HepG2 (cell line): ENCODE measurements at regions not wholly inside any gene's neighbourhood (a gene's known extent, or its start where the extent isn't known, plus 50 kb on each side); places are given as distances from the start of the nearest gene placed in this dataset.
A peak's percentile ranks its signal among the peaks of the same experiment; 100 is the strongest.

ENCODE experiments used
- ATAC-seq: fragments of 200-7000 bp; cut with Tn5 transposase; 3 replicates; pipeline ENCODE4 v1.9.1; 2020; ENCODE audit warnings: mild to moderate bottlenecking, moderate library complexity
- BruUV-seq: library from RNA; stranded (reverse); fragments of 400-500 nt; replicated peaks from 2 replicates; lab custom pipeline; 2021; lab: Mats Ljungman, UMichigan
- CTCF ChIA-PET: fragments of 300-600 bp; formaldehyde crosslinking; extraction: SDS; loops from one replicate; lab custom pipeline; 2021; ENCODE audit warnings: low total read pairs, inconsistent platforms, low intra/inter-chr PET ratio; lab: Yijun Ruan, JAX
- POLR2A ChIA-PET: fragments of 350-600 bp; sonication (Branson Sonifier 250); formaldehyde crosslinking; loops from one replicate; lab custom pipeline; 2020; ENCODE audit warnings: antibody characterized with exemption, inconsistent platforms; lab: Yijun Ruan, JAX
- DNase-seq: peaks from one replicate; pipeline ENCODE4 v3.0.0-alpha.2; 2015; ENCODE audit warnings: low spot score
- FAIRE-seq: peaks from 3 replicates; lab custom pipeline; 2011; peaks lifted over from hg19 to GRCh38; lab: Jason Lieb, UNC
- H2AFZ ChIP-seq: one replicate; pipeline ENCODE4 v1.6.1; 2011; ENCODE audit warnings: low read length, inconsistent platforms
- H3K27ac ChIP-seq: fragments of 300-600 bp; 3 replicates; pipeline ENCODE4 v1.8.0; 2011; ENCODE audit warnings: mixed run types, mild to moderate bottlenecking, mixed read lengths, low read length, inconsistent platforms; ENCODE audit not compliant: insufficient read depth; ENCODE audit errors: extremely low read length
- H3K27me3 ChIP-seq, 2 experiments: fragments of 200-600 bp in 1 of 2; 2 replicates in 1 of 2; 3 replicates in 1 of 2; pipeline versions ENCODE4 v1.6.0 to v1.8.0; 2011; ENCODE audit warnings: low read length in 2 of 2, mild to moderate bottlenecking in 2 of 2, moderate library complexity in 2 of 2, inconsistent platforms in 1 of 2; ENCODE audit not compliant: insufficient read depth in 2 of 2, control insufficient read depth in 1 of 2
- H3K36me3 ChIP-seq, 2 experiments: fragments of 200-600 bp in 1 of 2; replicated peaks in 1 of 2; 2 replicates in 1 of 2; 3 replicates in 1 of 2; pipeline versions ENCODE4 v1.5.1 to v1.8.0; 2011; ENCODE audit warnings: low read length in 2 of 2, inconsistent platforms in 1 of 2; ENCODE audit not compliant: insufficient read depth in 2 of 2, control insufficient read depth in 1 of 2
- H3K4me1 ChIP-seq: 2 replicates; pipeline ENCODE4 v1.5.1; 2012; ENCODE audit warnings: low read length, inconsistent platforms; ENCODE audit not compliant: insufficient read depth
- H3K4me2 ChIP-seq: 2 replicates; pipeline ENCODE4 v1.6.0; 2011; ENCODE audit warnings: low read depth, low read length, inconsistent platforms
- H3K4me3 ChIP-seq, 3 experiments: fragments of 200-600 bp in 1 of 3; sonication (generic), shearing (Covaris generic) in 1 of 3; replicated peaks in 1 of 3; 2 replicates each; pipeline ENCODE4 v1.5.1; 2011 to 2016; ENCODE audit warnings: low read length in 3 of 3, inconsistent platforms in 2 of 3, low read depth in 2 of 3, mild to moderate bottlenecking in 2 of 3, control low read depth in 1 of 3, mixed read lengths in 1 of 3; ENCODE audit not compliant: insufficient read depth in 1 of 3
- H3K79me2 ChIP-seq: one replicate; pipeline ENCODE4 v1.6.1; 2011; ENCODE audit warnings: low read length, inconsistent platforms; ENCODE audit not compliant: insufficient read depth
- H3K9ac ChIP-seq: 2 replicates; pipeline ENCODE4 v1.6.0; 2011; ENCODE audit warnings: mild to moderate bottlenecking, low read depth, low read length, inconsistent platforms; ENCODE audit not compliant: insufficient read depth
- H3K9me3 ChIP-seq: 2 replicates; pipeline ENCODE4 v1.5.1; 2012; ENCODE audit warnings: mild to moderate bottlenecking, low read length
- H4K20me1 ChIP-seq: 2 replicates; pipeline ENCODE4 v1.6.0; 2011; ENCODE audit warnings: inconsistent platforms, mild to moderate bottlenecking, low read length, moderate library complexity; ENCODE audit not compliant: insufficient read depth
- CAMTA2 ChIP-seq: sonication (generic); formaldehyde crosslinking; IDR thresholded peaks from 2 replicates; pipeline ENCODE4 v1.4.0; 2020; ENCODE audit warnings: mild to moderate bottlenecking, missing genetic modification reagents, borderline replicate concordance
- E2F2 ChIP-seq: sonication (generic); formaldehyde crosslinking; IDR thresholded peaks from 2 replicates; pipeline ENCODE4 v1.4.0; 2020; ENCODE audit warnings: missing genetic modification reagents, borderline replicate concordance
- ELF1 ChIP-seq: sonication (generic); formaldehyde crosslinking; IDR thresholded peaks from 2 replicates; pipeline ENCODE4 v1.4.0; 2020; ENCODE audit warnings: missing genetic modification reagents
- HOXD1 ChIP-seq: sonication (generic); formaldehyde crosslinking; IDR thresholded peaks from 2 replicates; pipeline ENCODE4 v1.5.0; 2020; ENCODE audit warnings: missing genetic modification reagents
- MTF2 ChIP-seq: sonication (generic); formaldehyde crosslinking; IDR thresholded peaks from 2 replicates; pipeline ENCODE4 v1.5.0; 2020; ENCODE audit warnings: missing genetic modification reagents, borderline replicate concordance
- NCOA5 ChIP-seq: sonication (generic); formaldehyde crosslinking; IDR thresholded peaks from 2 replicates; pipeline ENCODE4 v1.4.0; 2020; ENCODE audit warnings: missing genetic modification reagents
- NFIC ChIP-seq: IDR thresholded peaks from 2 replicates; pipeline ENCODE4 v1.6.1; 2012; ENCODE audit warnings: mild to moderate bottlenecking, low read length, inconsistent platforms
- NR2F6 ChIP-seq, 2 experiments: IDR thresholded peaks; 2 replicates each; pipeline ENCODE4 v1.6.1; 2016; ENCODE audit warnings: antibody characterized with exemption in 1 of 2, mild to moderate bottlenecking in 1 of 2
- POLR2AphosphoS2 ChIP-seq: IDR thresholded peaks from 2 replicates; pipeline ENCODE4 v1.6.1; 2011; ENCODE audit warnings: low read depth, low read length, improper control_type of control experiment
- STAG1 ChIP-seq: sonication (generic); formaldehyde crosslinking; IDR thresholded peaks from 2 replicates; pipeline ENCODE4 v1.4.0; 2020; ENCODE audit warnings: missing genetic modification reagents
- TCF7L2 ChIP-seq: IDR thresholded peaks from 2 replicates; pipeline ENCODE4 v1.6.1; 2011; ENCODE audit warnings: mild to moderate bottlenecking, low read depth, low read length, moderate library complexity
- TEAD2 ChIP-seq: sonication (generic); formaldehyde crosslinking; IDR thresholded peaks from 2 replicates; pipeline ENCODE4 v1.9.0; 2021; ENCODE audit warnings: missing genetic modification reagents
- ZFP36L2 ChIP-seq: sonication (generic); formaldehyde crosslinking; IDR thresholded peaks from 2 replicates; pipeline ENCODE4 v1.4.0; 2020; ENCODE audit warnings: missing genetic modification reagents
- ZNF280B ChIP-seq: sonication (generic); formaldehyde crosslinking; IDR thresholded peaks from 2 replicates; pipeline ENCODE4 v1.5.0; 2020; ENCODE audit warnings: missing genetic modification reagents, mild to moderate bottlenecking, borderline replicate concordance
- ZNF749 ChIP-seq: sonication (generic); formaldehyde crosslinking; IDR thresholded peaks from 2 replicates; pipeline ENCODE4 v1.8.0; 2022; ENCODE audit warnings: mild to moderate bottlenecking, missing genetic modification reagents, moderate library complexity, borderline replicate concordance
- ZSCAN29 ChIP-seq: sonication (generic); formaldehyde crosslinking; conservative IDR thresholded peaks from 2 replicates; pipeline ENCODE4 v1.4.0; 2020; ENCODE audit warnings: mild to moderate bottlenecking, missing genetic modification reagents
- WGBS: methylation state at CpG from one replicate; pipeline ENCODE4 v1.1.6; 2017; ENCODE audit warnings: low lambda C conversion rate; 5-methylcytosine and 5-hydroxymethylcytosine counted together
- in situ Hi-C: cut with HindIII; loops from 2 replicates; pipeline ENCODE4 v1.10.0; 2017; ENCODE audit warnings: low pct_unique_long_range_greater_than_20kb; ENCODE audit not compliant: extremely low pct_ligation_motif_present
- intact Hi-C: fragments of 100-400 bp; cut with micrococcal nuclease; formaldehyde crosslinking; loops from one replicate; pipeline ENCODE4 v1.10.0; 2022; ENCODE audit not compliant: unreplicated experiment
- TF ChIP-seq, protein P1 (sequence below): sonication (generic); formaldehyde crosslinking; IDR thresholded peaks from 2 replicates; pipeline ENCODE4 v1.8.0; 2022; ENCODE audit warnings: missing genetic modification reagents, mild to moderate bottlenecking, borderline replicate concordance
- TF ChIP-seq, protein P2 (sequence below): sonication (generic); formaldehyde crosslinking; IDR thresholded peaks from 2 replicates; pipeline ENCODE4 v1.5.0; 2020; ENCODE audit warnings: missing genetic modification reagents, mild to moderate bottlenecking, borderline replicate concordance

DNA sequence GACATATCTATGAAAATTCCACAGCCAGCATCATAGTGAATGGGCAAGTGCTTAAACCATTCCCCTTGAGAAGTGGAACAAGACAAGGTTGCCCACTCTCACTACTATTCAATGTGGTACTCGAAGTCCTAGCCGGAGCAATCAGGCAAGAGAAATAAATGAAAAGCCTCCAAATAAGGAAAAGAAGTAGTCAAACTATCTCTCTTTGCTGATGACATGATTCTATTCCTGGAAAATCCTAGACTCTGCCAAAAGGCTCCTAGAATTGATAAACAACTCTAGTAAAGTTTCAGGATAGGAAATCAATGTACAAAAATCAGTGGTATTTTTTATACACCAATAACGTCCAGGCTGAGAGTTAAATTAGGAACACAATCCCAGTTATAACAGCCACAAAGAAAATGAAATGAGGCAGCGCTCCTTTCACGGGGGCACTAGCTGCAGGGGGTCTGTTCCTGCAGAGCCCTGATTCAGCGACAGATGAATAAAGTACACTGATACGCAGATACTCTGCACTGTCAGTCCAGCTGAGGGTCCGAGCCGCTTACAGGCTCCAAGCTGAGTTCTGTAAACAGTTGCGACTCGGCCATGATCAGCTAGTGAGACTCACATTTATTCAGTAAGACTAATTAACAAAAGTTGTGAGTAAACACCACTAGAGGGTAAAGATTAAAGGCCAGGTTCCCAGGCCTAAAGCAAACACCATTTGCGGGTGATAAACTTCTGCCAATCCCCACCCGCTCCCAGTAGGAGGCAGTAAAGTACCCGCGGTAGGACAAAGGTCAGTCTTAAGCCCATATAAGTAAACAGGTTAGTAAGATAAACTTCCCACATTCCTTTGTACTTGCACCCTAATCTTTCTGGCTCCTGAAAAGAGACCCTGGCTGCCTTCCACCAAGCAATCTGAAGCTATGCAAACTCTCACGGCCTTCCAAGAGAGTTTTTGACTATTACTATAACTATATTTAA lies 290.6 kb upstream of the GRID2 start:
- ChIA-PET CTCF (no interaction called here), POLR2A (no interaction called here)
- no peak overlapping the region for H3K27ac ChIP-seq
- ATAC-seq (peak; percentile 91), DNase-seq (peak; percentile 35), FAIRE-seq (no peak)
- BruUV-seq = no TSS peak
- H3K4me1 ChIP-seq = peaks cover 8% of the 10 kb centered on the region
- no peaks in the 10 kb centered on the region for H3K79me2 ChIP-seq
- H4K20me1 ChIP-seq = no peaks in the 10 kb centered on the region
- peak overlapping the region; percentile 41; the same call in 1 of the 2 replicates for H3K4me2 ChIP-seq
- no peaks in the 10 kb centered on the region for H3K27me3 ChIP-seq
- H3K4me3 ChIP-seq = no peak overlapping the region
- H2AFZ ChIP-seq = no peak overlapping the region
- intact Hi-C loops (loop anchor here (1.0 kb wide), 1 partner anchor 78 kb away; no protein-coding TSS in a partner anchor), in situ Hi-C loops (no loop called here)
- no peaks in the 10 kb centered on the region for H3K9me3 ChIP-seq
- H3K36me3 ChIP-seq = no peaks in the 10 kb centered on the region
- WGBS = 10% methylated on average over 16 of the region's 16 CpGs
- no peak overlapping the region for H3K9ac ChIP-seq
- no peak for TF ChIP-seq HOXD1 (CRISPR knock-in tag)
- peak; percentile 51 for TF ChIP-seq NR2F6 (IDR thresholded peaks at IDR 0.05)
- TF ChIP-seq NR2F6 (CRISPR knock-in tag; IDR thresholded peaks at IDR 0.05) = no peak
- no peak for TF ChIP-seq ELF1
- TF ChIP-seq TCF7L2 = no peak
- no peak for TF ChIP-seq ZNF280B (CRISPR knock-in tag)
- TF ChIP-seq, protein P1, sequence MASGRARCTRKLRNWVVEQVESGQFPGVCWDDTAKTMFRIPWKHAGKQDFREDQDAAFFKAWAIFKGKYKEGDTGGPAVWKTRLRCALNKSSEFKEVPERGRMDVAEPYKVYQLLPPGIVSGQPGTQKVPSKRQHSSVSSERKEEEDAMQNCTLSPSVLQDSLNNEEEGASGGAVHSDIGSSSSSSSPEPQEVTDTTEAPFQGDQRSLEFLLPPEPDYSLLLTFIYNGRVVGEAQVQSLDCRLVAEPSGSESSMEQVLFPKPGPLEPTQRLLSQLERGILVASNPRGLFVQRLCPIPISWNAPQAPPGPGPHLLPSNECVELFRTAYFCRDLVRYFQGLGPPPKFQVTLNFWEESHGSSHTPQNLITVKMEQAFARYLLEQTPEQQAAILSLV (CRISPR knock-in tag) = no peak
- TF ChIP-seq NCOA5 = no peak
- no peak for TF ChIP-seq E2F2 (CRISPR knock-in tag)
- TF ChIP-seq TEAD2 (CRISPR knock-in tag) = no peak
- no peak for TF ChIP-seq ZFP36L2 (CRISPR knock-in tag)
- TF ChIP-seq ZNF749 (CRISPR knock-in tag) = no peak
- no peak for TF ChIP-seq NFIC
- no peak for TF ChIP-seq CAMTA2 (CRISPR knock-in tag)
- no peak for TF ChIP-seq ZSCAN29 (CRISPR knock-in tag)
- no peak for TF ChIP-seq MTF2 (CRISPR knock-in tag)
- no peak for TF ChIP-seq POLR2AphosphoS2
- TF ChIP-seq, protein P2, sequence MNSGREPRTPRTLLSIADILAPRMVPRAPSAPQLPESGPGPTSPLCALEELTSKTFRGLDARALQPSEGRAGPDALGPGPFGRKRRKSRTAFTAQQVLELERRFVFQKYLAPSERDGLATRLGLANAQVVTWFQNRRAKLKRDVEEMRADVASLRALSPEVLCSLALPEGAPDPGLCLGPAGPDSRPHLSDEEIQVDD = no peak
- peak; percentile 21; the same call in 1 of the 2 replicates for TF ChIP-seq STAG1 (CRISPR knock-in tag)
